Skeletal muscle tissue (tissue), 3 donors: ENCODE measurements at regions not wholly inside any gene's neighbourhood (a gene's known extent, or its start where the extent isn't known, plus 50 kb on each side); places are given as distances from the start of the nearest gene placed in this dataset.

ENCODE experiments used
- H3K27ac ChIP-seq: one replicate; pipeline ENCODE4 v1.7.0; 2013; ENCODE audit warnings: mild to moderate bottlenecking, low read depth, low read length, inconsistent platforms
- H3K27me3 ChIP-seq, 3 donors: one replicate each; pipeline ENCODE4 v1.7.0; 2013; ENCODE audit warnings: low read length in 3 of 3; ENCODE audit not compliant: control insufficient read depth in 3 of 3, insufficient read depth in 3 of 3
- H3K36me3 ChIP-seq, 3 donors: one replicate each; pipeline ENCODE4 v1.7.0; 2013; ENCODE audit warnings: low read length in 3 of 3; ENCODE audit not compliant: control insufficient read depth in 3 of 3, insufficient read depth in 3 of 3
- H3K4me1 ChIP-seq, 3 donors: one replicate each; pipeline ENCODE4 v1.7.0; 2013; ENCODE audit warnings: low read length in 3 of 3, mild to moderate bottlenecking in 3 of 3; ENCODE audit not compliant: control insufficient read depth in 3 of 3, insufficient read depth in 3 of 3
- H3K4me3 ChIP-seq, 3 donors: one replicate each; pipeline ENCODE4 v1.7.0; 2013; ENCODE audit warnings: low read length in 3 of 3
- H3K9ac ChIP-seq, 3 donors: one replicate each; pipeline ENCODE4 v1.7.0; 2013; ENCODE audit warnings: low read length in 3 of 3, mild to moderate bottlenecking in 3 of 3, moderate library complexity in 2 of 3, low read depth in 1 of 3
- H3K9me3 ChIP-seq, 3 donors: one replicate each; pipeline ENCODE4 v1.7.0; 2013; ENCODE audit warnings: low read length in 3 of 3; ENCODE audit not compliant: control insufficient read depth in 3 of 3
- donor health status: Osteomylitis.

- no peak overlapping the region for H3K4me3 ChIP-seq
- no peaks in the 10 kb centered on the region for H3K36me3 ChIP-seq
- H3K9ac ChIP-seq, result no peak overlapping the region
- H3K9me3 ChIP-seq, result no peaks in the 10 kb centered on the region
- H3K27me3 ChIP-seq, result no peaks in the 10 kb centered on the region
- H3K4me1 ChIP-seq, result no peaks in the 10 kb centered on the region
- H3K27ac ChIP-seq, result no peak overlapping the region
These were observed 897.2 kb upstream of the CDH2 start for GRCh38 chr18:29074147-29074546.

- Histone ChIP-seq H3K27me3 (no peaks in the 10 kb centered on the region), H3K9ac (no peak overlapping the region), H3K36me3 (no peaks in the 10 kb centered on the region), H3K4me1 (no peaks in the 10 kb centered on the region), H3K4me3 (no peak overlapping the region), H3K27ac (no peak overlapping the region), H3K9me3 (no peaks in the 10 kb centered on the region)
These were observed 894.9 kb upstream of the CDH2 start for GRCh38 chr18:29071869-29072268.

- Histone ChIP-seq H3K4me3 (no peak overlapping the region), H3K4me1 (no peaks in the 10 kb centered on the region), H3K27ac (no peak overlapping the region), H3K9me3 (no peaks in the 10 kb centered on the region), H3K36me3 (no peaks in the 10 kb centered on the region), H3K27me3 (no peaks in the 10 kb centered on the region), H3K9ac (no peak overlapping the region)
These were observed 886.4 kb upstream of the CDH2 start for GRCh38 chr18:29063346-29063745.

GRCh38 chr18:29062921-29063320 is 886.0 kb upstream of the CDH2 start:
- no peaks in the 10 kb centered on the region for H3K4me1 ChIP-seq
- no peak overlapping the region for H3K27ac ChIP-seq
- H3K9me3 ChIP-seq, result no peaks in the 10 kb centered on the region
- H3K36me3 ChIP-seq, result no peaks in the 10 kb centered on the region
- H3K27me3 ChIP-seq, result no peaks in the 10 kb centered on the region
- no peak overlapping the region for H3K9ac ChIP-seq
- no peak overlapping the region for H3K4me3 ChIP-seq

GRCh38 chr18:29060349-29060748 is 883.4 kb upstream of the CDH2 start:
- Histone ChIP-seq H3K27ac (no peak overlapping the region), H3K27me3 (no peaks in the 10 kb centered on the region), H3K9me3 (no peaks in the 10 kb centered on the region), H3K9ac (no peak overlapping the region), H3K36me3 (no peaks in the 10 kb centered on the region), H3K4me1 (no peaks in the 10 kb centered on the region), H3K4me3 (no peak overlapping the region)

- H3K4me1 ChIP-seq, result no peaks in the 10 kb centered on the region
- no peak overlapping the region for H3K27ac ChIP-seq
- H3K36me3 ChIP-seq, result no peaks in the 10 kb centered on the region
- H3K4me3 ChIP-seq, result no peak overlapping the region
- no peaks in the 10 kb centered on the region for H3K27me3 ChIP-seq
- H3K9me3 ChIP-seq, result no peaks in the 10 kb centered on the region
- H3K9ac ChIP-seq, result no peak overlapping the region
These were observed 880.8 kb upstream of the CDH2 start for GRCh38 chr18:29057703-29058102.

GRCh38 chr18:29056800-29057199 is 879.9 kb upstream of the CDH2 start:
- H3K27ac ChIP-seq, result no peak overlapping the region
- H3K9ac ChIP-seq, result no peak overlapping the region
- no peaks in the 10 kb centered on the region for H3K27me3 ChIP-seq
- H3K4me1 ChIP-seq, result no peaks in the 10 kb centered on the region
- no peaks in the 10 kb centered on the region for H3K36me3 ChIP-seq
- no peaks in the 10 kb centered on the region for H3K9me3 ChIP-seq
- no peak overlapping the region for H3K4me3 ChIP-seq

GRCh38 chr18:29041976-29042375 is 865.0 kb upstream of the CDH2 start:
- Histone ChIP-seq H3K36me3 (no peaks in the 10 kb centered on the region), H3K4me3 (no peak overlapping the region), H3K9ac (no peak overlapping the region), H3K9me3 (no peaks in the 10 kb centered on the region), H3K27ac (no peak overlapping the region), H3K27me3 (no peaks in the 10 kb centered on the region), H3K4me1 (no peaks in the 10 kb centered on the region)

- Histone ChIP-seq H3K4me3 (no peak overlapping the region), H3K9ac (no peak overlapping the region), H3K27ac (no peak overlapping the region), H3K9me3 (no peaks in the 10 kb centered on the region), H3K36me3 (no peaks in the 10 kb centered on the region), H3K4me1 (no peaks in the 10 kb centered on the region), H3K27me3 (no peaks in the 10 kb centered on the region)
These were observed 857.4 kb upstream of the CDH2 start for GRCh38 chr18:29034113-29034856.

GRCh38 chr18:29028560-29028959 is 851.6 kb upstream of the CDH2 start:
- no peak overlapping the region for H3K4me3 ChIP-seq
- no peaks in the 10 kb centered on the region for H3K9me3 ChIP-seq
- H3K27me3 ChIP-seq, result no peaks in the 10 kb centered on the region
- H3K36me3 ChIP-seq, result no peaks in the 10 kb centered on the region
- H3K9ac ChIP-seq, result no peak overlapping the region
- H3K27ac ChIP-seq, result no peak overlapping the region
- no peaks in the 10 kb centered on the region for H3K4me1 ChIP-seq
